ENCODE measurements at regions not wholly inside any gene's neighbourhood (a gene's known extent, or its start where the extent isn't known, plus 50 kb on each side); places are given as distances from the start of the nearest gene placed in this dataset.

DNA sequence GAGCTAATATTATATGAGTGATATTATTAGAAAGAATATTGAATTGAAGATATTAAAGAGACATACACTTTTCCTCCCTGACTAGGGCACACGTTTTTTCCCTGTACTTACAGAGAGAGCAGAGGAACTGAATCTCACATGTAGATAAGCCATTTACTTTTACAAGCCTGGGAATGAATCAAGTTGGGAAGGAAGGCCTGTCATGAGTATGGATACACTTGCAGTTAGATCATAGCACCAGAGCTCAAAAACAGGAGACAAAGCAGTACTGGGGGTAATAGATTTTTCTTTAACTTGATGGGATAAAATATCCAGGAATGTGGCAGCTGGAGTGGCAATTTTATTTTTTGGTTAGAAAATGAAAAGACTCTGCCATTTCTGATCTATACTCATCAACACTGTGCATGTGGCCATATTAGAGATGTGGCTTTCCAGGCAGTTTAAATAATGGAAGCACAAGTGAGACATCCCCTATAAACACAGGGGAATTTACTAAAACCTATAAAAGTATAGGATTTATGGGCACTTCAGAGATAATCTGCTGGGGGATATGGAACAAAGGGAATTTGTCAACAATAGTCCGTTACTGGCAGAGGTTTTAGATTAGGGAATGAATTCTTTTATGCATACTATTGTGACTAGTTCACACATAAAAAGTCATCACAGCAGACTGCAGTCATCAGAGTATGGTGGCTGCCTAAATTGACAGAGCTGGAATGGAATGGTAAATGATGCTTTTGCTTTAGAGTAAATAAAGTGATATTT lies 657.7 kb upstream of the MBL2 start:
- TF ChIP-seq POLR2AphosphoS5 (IDR thresholded peaks at IDR 0.05; ENCODE audit: borderline replicate concordance, low read depth, low read length) (no peak), EZH2 (IDR thresholded peaks at IDR 0.05) (no peak), FOXP2 (optimal IDR thresholded peaks at IDR 0.05; ENCODE audit: control extremely low read depth, extremely low read length, insufficient read depth) (no peak)

Data from SK-N-MC (cell line).